ENCODE measurements at regions not wholly inside any gene's neighbourhood (a gene's known extent, or its start where the extent isn't known, plus 50 kb on each side); places are given as distances from the start of the nearest gene placed in this dataset.

DNA sequence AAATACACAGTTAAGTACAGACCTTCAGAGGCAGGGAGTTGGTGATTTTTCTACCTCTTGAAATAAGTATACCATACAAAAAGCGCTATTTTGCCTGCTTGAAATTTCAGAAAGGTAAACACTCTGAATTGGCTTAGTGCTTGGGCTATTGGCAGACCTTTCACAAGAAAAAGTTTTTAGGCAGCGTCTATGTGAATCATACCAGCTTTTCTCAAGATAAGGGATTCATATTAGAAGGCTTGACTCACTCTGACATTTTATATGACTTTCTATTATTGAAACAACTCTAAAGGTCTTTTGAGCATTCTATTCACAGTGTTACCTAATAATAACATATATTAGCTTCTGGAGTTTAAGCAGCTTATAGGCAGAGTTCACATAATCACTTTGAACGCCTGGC is 286.4 kb upstream of the FAT1 start:
- no peak for TF ChIP-seq EP300 (IDR thresholded peaks at IDR 0.05; ENCODE audit: borderline replicate concordance)
- TF ChIP-seq TAF1 (IDR thresholded peaks at IDR 0.05; ENCODE audit: low read depth), result no peak
- TF ChIP-seq NFIC (IDR thresholded peaks at IDR 0.05), result no peak
- TF ChIP-seq TCF12 (IDR thresholded peaks at IDR 0.05; ENCODE audit: low read depth), result no peak
- TF ChIP-seq RAD21 (IDR thresholded peaks at IDR 0.05; ENCODE audit: low read depth), result no peak
- TF ChIP-seq CREB1 (IDR thresholded peaks at IDR 0.05; ENCODE audit: low read depth), result no peak
- no peak for TF ChIP-seq CEBPB (IDR thresholded peaks at IDR 0.05)

All from Ishikawa (cell line).